Right lobe of liver (tissue), 6 donors: ENCODE measurements at regions not wholly inside any gene's neighbourhood (a gene's known extent, or its start where the extent isn't known, plus 50 kb on each side); places are given as distances from the start of the nearest gene placed in this dataset.

Experiments used
- ATAC-seq, 4 donors: fragments of 200-7000 bp; cut with Tn5 transposase; one replicate each; pipeline ENCODE4 v1.9.1; 2020; ENCODE audit warnings: mild to moderate bottlenecking in 4 of 4, moderate library complexity in 4 of 4
- DNase-seq, 3 donors: peaks; one replicate each; pipeline ENCODE4 v3.0.0-alpha.2; 2020
- H3K27ac ChIP-seq, 3 donors: fragments of 200-600 bp; one replicate each; pipeline ENCODE4 v1.8.0; 2022
- H3K27me3 ChIP-seq, 2 donors: fragments of 200-600 bp; one replicate each; pipeline ENCODE4 v1.8.0; 2022
- H3K36me3 ChIP-seq, 4 donors: fragments of 200-600 bp; sonication (generic) in 1 of 4; one replicate each; pipeline versions ENCODE4 v1.5.1 to v1.8.0; 2017 to 2022; ENCODE audit warnings: control low read depth in 1 of 4
- H3K4me1 ChIP-seq, 4 donors: fragments of 200-600 bp; sonication (generic) in 1 of 4; one replicate each; pipeline versions ENCODE4 v1.5.1 to v1.8.0; 2017 to 2022; ENCODE audit warnings: control low read depth in 1 of 4
- H3K4me3 ChIP-seq, 3 donors: fragments of 200-600 bp; one replicate each; pipeline ENCODE4 v1.8.0; 2022
- H3K9me3 ChIP-seq, 4 donors: fragments of 200-600 bp; sonication (generic) in 1 of 4; one replicate each; pipeline versions ENCODE4 v1.5.1 to v1.8.0; 2017 to 2022; ENCODE audit warnings: control low read depth in 1 of 4
- CTCF ChIP-seq, 4 donors: fragments of 200-600 bp in 3 of 4; fragments of 450-650 bp in 1 of 4; IDR thresholded peaks; one replicate each; pipeline versions ENCODE4 v1.5.1 to v1.8.0; 2016 to 2022; ENCODE audit warnings: antibody characterized with exemption in 4 of 4, mild to moderate bottlenecking in 2 of 4
- POLR2A ChIP-seq: fragments of 450-650 bp; IDR thresholded peaks from one replicate; pipeline ENCODE4 v1.6.1; 2017; ENCODE audit warnings: antibody characterized with exemption, mild to moderate bottlenecking
- WGBS: methylation state at CpG from one replicate; pipeline ENCODE4 v1.1.6; 2018; ENCODE audit warnings: low coverage, low lambda C conversion rate; ENCODE audit not compliant: insufficient coverage; ENCODE audit errors: missing lambda C conversion rate; 5-methylcytosine and 5-hydroxymethylcytosine counted together
- intact Hi-C, 2 donors: fragments of 100-400 bp; cut with DNase I; formaldehyde crosslinking; loops; one replicate each; pipeline versions ENCODE4 v1.11.2 to v1.14.1; 2022
- donor health status: DM: no; HTN: yes; CAD: no.
- donor health status: DM: no; HTN: no; CAD: no.
- donor health status: DM: no; HTN: no; CAD: no.
- donor health status: DM: no; HTN: yes; CAD: no.
- donor health status: DM: no; HTN: yes; CAD: no.

DNA sequence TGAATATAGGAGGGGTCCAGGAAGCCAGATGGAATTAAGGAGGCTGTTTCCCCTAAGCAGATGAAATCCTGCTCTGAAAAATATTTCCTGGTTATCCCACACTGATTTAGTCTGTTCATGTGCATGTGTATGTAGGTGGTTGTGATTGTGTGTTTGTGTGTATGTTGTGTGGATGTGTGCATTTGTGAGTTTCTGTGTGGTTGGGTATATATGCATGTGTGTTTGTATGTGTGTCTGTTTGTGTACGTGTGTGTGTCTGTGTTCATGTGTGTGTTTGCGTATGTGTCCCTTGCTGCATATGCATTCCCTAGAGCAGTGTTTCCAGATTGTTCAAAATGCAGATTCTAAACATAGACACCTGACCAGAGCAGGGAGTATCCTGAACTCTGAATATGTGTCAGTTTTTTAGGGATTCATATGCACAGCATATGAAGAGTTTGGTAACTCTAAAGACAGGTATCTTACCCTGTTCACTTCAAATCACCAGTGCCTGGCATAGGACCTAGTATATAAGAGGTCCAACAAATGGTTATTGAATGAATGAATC, 239.8 kb downstream of the MAFB start:
- H3K4me1 ChIP-seq, result no peaks in the 10 kb centered on the region
- H3K36me3 ChIP-seq, result no peaks in the 10 kb centered on the region
- no peak overlapping the region for H3K27ac ChIP-seq
- ATAC-seq (no peak), DNase-seq (no peak)
- intact Hi-C loops, result no loop called here
- H3K9me3 ChIP-seq, result no peaks in the 10 kb centered on the region
- H3K4me3 ChIP-seq, result no peak overlapping the region
- TF ChIP-seq POLR2A (no peak), CTCF (IDR thresholded peaks at IDR 0.05) (no peak)
- WGBS, result 60% methylated on average over 1 of the region's 2 CpGs
- no peaks in the 10 kb centered on the region for H3K27me3 ChIP-seq

DNA sequence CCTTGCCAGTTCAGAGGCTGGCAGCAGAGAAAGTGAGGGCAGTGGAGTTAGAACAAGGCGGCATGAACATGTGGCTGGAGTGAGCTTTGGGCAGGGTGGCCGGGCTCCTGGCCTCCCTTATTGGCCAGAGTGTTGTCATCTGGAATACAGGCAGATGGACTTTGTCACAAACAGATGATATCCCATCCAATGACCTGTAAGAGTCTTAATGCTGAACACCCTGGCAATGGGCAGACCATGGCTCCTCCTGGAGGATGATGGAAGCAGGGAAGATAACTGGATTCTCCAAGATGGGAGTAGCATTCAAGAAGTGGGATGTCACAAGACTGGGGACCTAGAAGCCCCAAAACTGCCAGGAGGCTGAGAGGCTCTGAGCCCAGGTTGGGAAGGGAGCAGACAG, 242.1 kb downstream of the MAFB start:
- Histone ChIP-seq H3K9me3 (no peaks in the 10 kb centered on the region), H3K27ac (no peak overlapping the region), H3K4me3 (no peak overlapping the region), H3K27me3 (no peaks in the 10 kb centered on the region), H3K4me1 (no peaks in the 10 kb centered on the region), H3K36me3 (no peaks in the 10 kb centered on the region)
- DNase-seq (no peak), ATAC-seq (peak; percentile 43 to 72 (median 44))
- no peak for TF ChIP-seq CTCF (IDR thresholded peaks at IDR 0.05)
- TF ChIP-seq POLR2A, result no peak
- intact Hi-C loops, result no loop called here
- no CpG with 5 or more reads among the region's 2 CpGs for WGBS

DNA sequence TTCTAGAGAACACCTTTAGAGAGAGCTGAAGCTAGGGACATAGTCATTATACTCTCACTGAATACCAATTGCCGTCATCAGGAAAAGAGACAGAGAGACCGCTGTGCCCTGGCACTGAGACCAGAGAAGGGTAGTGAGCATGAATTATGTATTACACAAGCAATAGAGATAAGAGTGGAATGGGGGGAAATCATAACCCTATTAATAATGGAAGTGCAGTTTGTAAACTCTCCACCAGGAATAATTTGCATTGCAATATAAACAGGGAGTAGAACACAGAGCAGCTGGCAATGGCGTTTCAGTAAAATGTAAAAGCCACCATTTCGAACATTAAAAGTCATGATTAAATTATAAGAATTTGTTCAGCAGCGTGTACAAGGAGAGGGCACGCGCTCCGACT, 244.5 kb downstream of the MAFB start:
- Histone ChIP-seq H3K36me3 (no peaks in the 10 kb centered on the region), H3K27me3 (no peaks in the 10 kb centered on the region), H3K27ac (no peak overlapping the region), H3K4me3 (no peak overlapping the region), H3K4me1 (no peaks in the 10 kb centered on the region), H3K9me3 (no peaks in the 10 kb centered on the region)
- ATAC-seq, result no peak
- intact Hi-C loops, result no loop called here
- TF ChIP-seq CTCF (IDR thresholded peaks at IDR 0.05) (no peak), POLR2A (no peak)
- 93% methylated on average over 8 of the region's 8 CpGs for WGBS
- DNase-seq, result no peak

DNA sequence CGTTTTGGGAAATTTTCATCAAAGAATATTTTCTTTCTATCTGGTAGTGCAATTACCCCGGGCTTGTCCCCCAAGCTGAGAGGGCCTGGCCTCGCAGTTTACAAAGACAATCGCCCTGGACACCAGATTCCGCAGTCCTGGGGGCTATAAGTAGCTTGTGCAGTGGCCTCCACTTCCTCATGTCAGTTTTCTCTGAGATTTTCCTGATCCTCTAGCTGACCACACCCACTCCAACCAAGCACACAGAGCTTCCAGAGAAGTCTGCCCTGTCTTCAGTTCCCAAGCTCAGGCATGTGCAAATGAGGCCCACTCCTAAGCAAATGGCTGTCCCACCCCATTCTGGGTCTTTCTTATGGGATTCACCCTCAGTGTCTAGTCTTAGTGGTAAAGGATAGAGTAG, 245.3 kb downstream of the MAFB start:
- Histone ChIP-seq H3K4me1 (no peaks in the 10 kb centered on the region), H3K27ac (no peak overlapping the region), H3K4me3 (no peak overlapping the region), H3K9me3 (no peaks in the 10 kb centered on the region), H3K36me3 (no peaks in the 10 kb centered on the region), H3K27me3 (no peaks in the 10 kb centered on the region)
- peak in 2 of 4 donors; percentile 30 for ATAC-seq
- intact Hi-C loops, result no loop called here
- 60% methylated on average over 1 of the region's 5 CpGs for WGBS
- TF ChIP-seq CTCF (IDR thresholded peaks at IDR 0.05), result no peak
- no peak for TF ChIP-seq POLR2A
- DNase-seq, result no peak
